ENCODE measurements at regions not wholly inside any gene's neighbourhood (a gene's known extent, or its start where the extent isn't known, plus 50 kb on each side); places are given as distances from the start of the nearest gene placed in this dataset.

- dilution Hi-C loops (cut with MboI; ENCODE audit: extremely low pct_ligation_motif_present, low sequenced_read_pairs) (no loop called here), intact Hi-C loops (cut with micrococcal nuclease) (no loop called here)
- Histone ChIP-seq H3K27ac (ENCODE audit: insufficient read depth, low read depth, low read length) (no peak overlapping the region), H2AFZ (ENCODE audit: low read depth, low read length) (no peak overlapping the region), H3K36me3 (ENCODE audit: control insufficient read depth in 2 of 2, extremely low read depth in 1 of 2, insufficient read depth in 2 of 2, low read length in 2 of 2) (no peaks in the 10 kb centered on the region), H3K4me3 (replicated peaks in 1 of 3; ENCODE audit: insufficient read depth in 1 of 3, low read depth in 1 of 3, low read length in 3 of 3) (no peak overlapping the region), H4K20me1 (replicated peaks; ENCODE audit: control insufficient read depth, extremely low read depth, insufficient read depth, low read length) (no peaks in the 10 kb centered on the region), H3K4me2 (ENCODE audit: insufficient read depth, low read length) (no peak overlapping the region), H3K9ac (replicated peaks; ENCODE audit: extremely low read depth, insufficient read depth, low read length) (no peak overlapping the region), H3K9me1 (replicated peaks; ENCODE audit: control insufficient read depth, extremely low read depth, insufficient read depth, low read length) (no peaks in the 10 kb centered on the region), H3K79me2 (ENCODE audit: control insufficient read depth, insufficient read depth, low read length) (no peaks in the 10 kb centered on the region), H3K27me3 (ENCODE audit: control insufficient read depth in 2 of 2, insufficient read depth in 2 of 2, low read length in 2 of 2) (no peaks in the 10 kb centered on the region), H3K9me3 (replicated peaks; ENCODE audit: control insufficient read depth, insufficient read depth, low read length) (no peaks in the 10 kb centered on the region), H3K4me1 (ENCODE audit: control insufficient read depth, extremely low read depth, insufficient read depth, low read length) (no peaks in the 10 kb centered on the region)
- POLR2A ChIA-PET, result no interaction called here
- CTCF ChIA-PET, result no interaction called here
- DNase-seq (ENCODE audit: low read depth, low spot score) (no peak), FAIRE-seq (no peak)
- TF ChIP-seq MAX (IDR thresholded peaks at IDR 0.05; ENCODE audit: insufficient read depth, insufficient read length), result no peak
- no peak for TF ChIP-seq POLR2A (IDR thresholded peaks at IDR 0.05; ENCODE audit: low read depth, low read length)
- TF ChIP-seq CTCF (IDR thresholded peaks at IDR 0.05; ENCODE audit: extremely low read depth in 1 of 2, insufficient read depth in 1 of 2, low read depth in 1 of 2, low read length in 2 of 2), result no peak
- no peak for TF ChIP-seq FOS (IDR thresholded peaks at IDR 0.05; ENCODE audit: borderline replicate concordance, insufficient read depth, low read length)
- TF ChIP-seq JUN (IDR thresholded peaks at IDR 0.05; ENCODE audit: borderline replicate concordance, insufficient read depth, insufficient read length, low read depth), result no peak
- TF ChIP-seq EZH2 (IDR thresholded peaks at IDR 0.05; ENCODE audit: borderline replicate concordance, low read depth, low read length, severe bottlenecking), result no peak
- TF ChIP-seq MYC (IDR thresholded peaks at IDR 0.05; ENCODE audit: low read depth, low read length), result no peak
- TF ChIP-seq GATA2 (IDR thresholded peaks at IDR 0.05; ENCODE audit: insufficient read depth, insufficient read length, low read depth, low read length), result no peak
- no peak for TF ChIP-seq POLR2AphosphoS5 (IDR thresholded peaks at IDR 0.05; ENCODE audit: insufficient read depth, low read depth, low read length)
- BruUV-seq (replicated peaks), result no TSS peak
These were observed 209.7 kb upstream of the NUDT12 start for GRCh38 chr5:103772248-103772647.

Measured in endothelial cell of umbilical vein (primary cell).